ENCODE measurements at regions not wholly inside any gene's neighbourhood (a gene's known extent, or its start where the extent isn't known, plus 50 kb on each side); places are given as distances from the start of the nearest gene placed in this dataset.
A peak's percentile ranks its signal among the peaks of the same experiment; 100 is the strongest.

GRCh38 chr4:164023214-164023613 lies 528.7 kb downstream of the TMA16 start:
- no peak overlapping the region for H3K27ac ChIP-seq
- no peak for DNase-seq
- no peaks in the 10 kb centered on the region for H3K27me3 ChIP-seq
- H3K36me3 ChIP-seq (ENCODE audit: low read depth, missing control alignments), result no peaks in the 10 kb centered on the region
- no peak overlapping the region for H3K4me3 ChIP-seq
- TF ChIP-seq, protein P1, sequence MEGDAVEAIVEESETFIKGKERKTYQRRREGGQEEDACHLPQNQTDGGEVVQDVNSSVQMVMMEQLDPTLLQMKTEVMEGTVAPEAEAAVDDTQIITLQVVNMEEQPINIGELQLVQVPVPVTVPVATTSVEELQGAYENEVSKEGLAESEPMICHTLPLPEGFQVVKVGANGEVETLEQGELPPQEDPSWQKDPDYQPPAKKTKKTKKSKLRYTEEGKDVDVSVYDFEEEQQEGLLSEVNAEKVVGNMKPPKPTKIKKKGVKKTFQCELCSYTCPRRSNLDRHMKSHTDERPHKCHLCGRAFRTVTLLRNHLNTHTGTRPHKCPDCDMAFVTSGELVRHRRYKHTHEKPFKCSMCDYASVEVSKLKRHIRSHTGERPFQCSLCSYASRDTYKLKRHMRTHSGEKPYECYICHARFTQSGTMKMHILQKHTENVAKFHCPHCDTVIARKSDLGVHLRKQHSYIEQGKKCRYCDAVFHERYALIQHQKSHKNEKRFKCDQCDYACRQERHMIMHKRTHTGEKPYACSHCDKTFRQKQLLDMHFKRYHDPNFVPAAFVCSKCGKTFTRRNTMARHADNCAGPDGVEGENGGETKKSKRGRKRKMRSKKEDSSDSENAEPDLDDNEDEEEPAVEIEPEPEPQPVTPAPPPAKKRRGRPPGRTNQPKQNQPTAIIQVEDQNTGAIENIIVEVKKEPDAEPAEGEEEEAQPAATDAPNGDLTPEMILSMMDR (IDR thresholded peaks at IDR 0.05), result no peak
- no peak for TF ChIP-seq POLR2A (IDR thresholded peaks at IDR 0.05)
- H3K9me3 ChIP-seq, result no peaks in the 10 kb centered on the region
- no peaks in the 10 kb centered on the region for H3K4me1 ChIP-seq
- intact Hi-C loops (cut with DNase I; ENCODE audit: low total_unique reads), result no loop called here

DNA sequence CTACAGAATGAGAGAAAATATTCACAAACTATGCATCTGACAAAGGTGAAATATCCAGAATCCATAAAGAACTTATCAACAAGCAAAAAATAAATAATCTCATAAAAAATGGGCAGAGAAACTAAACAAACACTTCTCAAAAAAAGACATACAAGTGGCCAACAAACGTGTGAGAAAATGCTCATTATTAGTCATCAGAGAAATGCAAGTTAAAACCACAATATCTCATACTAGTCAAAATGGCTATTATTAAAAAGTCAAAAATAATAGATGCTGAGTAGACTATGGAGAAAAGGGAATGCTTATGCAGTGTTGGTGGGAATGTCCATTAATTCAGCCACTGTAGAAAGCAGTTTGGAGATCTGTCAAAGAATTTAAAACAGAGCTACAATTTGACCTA lies 533.3 kb downstream of the TMA16 start:
- Histone ChIP-seq H3K27me3 (no peaks in the 10 kb centered on the region), H3K4me3 (no peak overlapping the region), H3K27ac (no peak overlapping the region), H3K4me1 (no peaks in the 10 kb centered on the region), H3K9me3 (no peaks in the 10 kb centered on the region), H3K36me3 (ENCODE audit: low read depth, missing control alignments) (no peaks in the 10 kb centered on the region)
- 71 to 95% methylated on average over 1 of the region's 1 CpG for WGBS, 2 donors
- DNase-seq, result no peak
- no peak for TF ChIP-seq POLR2A (IDR thresholded peaks at IDR 0.05)
- TF ChIP-seq, protein P1 (IDR thresholded peaks at IDR 0.05), result no peak
- intact Hi-C loops (cut with DNase I; ENCODE audit: low total_unique reads), result no loop called here

GRCh38 chr4:164039482-164039881 lies 545.0 kb downstream of the TMA16 start:
- intact Hi-C loops (cut with DNase I; ENCODE audit: low total_unique reads), result no loop called here
- no peaks in the 10 kb centered on the region for H3K9me3 ChIP-seq
- no peak for DNase-seq
- no peak overlapping the region for H3K4me3 ChIP-seq
- no peaks in the 10 kb centered on the region for H3K27me3 ChIP-seq
- no peak for TF ChIP-seq POLR2A (IDR thresholded peaks at IDR 0.05)
- no peaks in the 10 kb centered on the region for H3K4me1 ChIP-seq
- H3K36me3 ChIP-seq (ENCODE audit: low read depth, missing control alignments), result no peaks in the 10 kb centered on the region
- WGBS, 2 donors, result 30 to 52% methylated on average over 1 of the region's 1 CpG
- H3K27ac ChIP-seq, result no peak overlapping the region

- Histone ChIP-seq H3K36me3 (ENCODE audit: low read depth, missing control alignments) (no peaks in the 10 kb centered on the region), H3K27me3 (no peaks in the 10 kb centered on the region), H3K9me3 (no peaks in the 10 kb centered on the region), H3K27ac (peak overlapping the region; percentile 28 to 64), H3K4me1 (peaks cover 5% of the 10 kb centered on the region), H3K4me3 (no peak overlapping the region)
- peak; percentile 74 for DNase-seq
- TF ChIP-seq POLR2A (IDR thresholded peaks at IDR 0.05), result no peak
- TF ChIP-seq, protein P1 (IDR thresholded peaks at IDR 0.05), result no peak
- intact Hi-C loops (cut with DNase I; ENCODE audit: low total_unique reads), result no loop called here
- 59 to 82% methylated on average over 6 of the region's 6 CpGs for WGBS, 2 donors
Measured at GRCh38 chr4:164056426-164057142, 562.1 kb downstream of the TMA16 start.

- Histone ChIP-seq H3K27ac (no peak overlapping the region), H3K4me3 (no peak overlapping the region), H3K27me3 (no peaks in the 10 kb centered on the region), H3K4me1 (peaks cover 5% of the 10 kb centered on the region), H3K9me3 (no peaks in the 10 kb centered on the region), H3K36me3 (ENCODE audit: low read depth, missing control alignments) (no peaks in the 10 kb centered on the region)
- WGBS, 2 donors, result 80 to 89% methylated on average over 5 of the region's 5 CpGs
- DNase-seq, result no peak
- intact Hi-C loops (cut with DNase I; ENCODE audit: low total_unique reads), result no loop called here
- TF ChIP-seq, protein P1 (IDR thresholded peaks at IDR 0.05), result no peak
- TF ChIP-seq POLR2A (IDR thresholded peaks at IDR 0.05), result no peak
Measured at GRCh38 chr4:164058776-164059445, 564.4 kb downstream of the TMA16 start.
